Left renal cortex interstitium (tissue), 4 donors: ENCODE measurements at regions not wholly inside any gene's neighbourhood (a gene's known extent, or its start where the extent isn't known, plus 50 kb on each side); places are given as distances from the start of the nearest gene placed in this dataset.

Experiments
- DNase-seq, 4 donors: peaks; one replicate each; pipeline ENCODE4 v3.0.0-alpha.2; 2013; ENCODE audit warnings: low read depth in 4 of 4, low spot score in 2 of 4, missing footprints in 1 of 4

- no peak for DNase-seq
Observed at GRCh38 chr10:47053081-47053798, 142.0 kb downstream of the PTPN20 start.

GRCh38 chr10:47054974-47055373 is 143.7 kb downstream of the PTPN20 start:
- DNase-seq = no peak

- no peak for DNase-seq
Observed at GRCh38 chr10:47055386-47056246, 144.4 kb downstream of the PTPN20 start.

GRCh38 chr10:47056247-47056510 is 145.0 kb downstream of the PTPN20 start:
- no peak for DNase-seq

GRCh38 chr10:47057471-47057870 is 146.2 kb downstream of the PTPN20 start:
- DNase-seq = no peak

- DNase-seq = no peak
Observed at GRCh38 chr10:47058032-47058702, 146.9 kb downstream of the PTPN20 start.

- peak in 3 of 4 donors; percentile 22 to 66 (median 48) for DNase-seq
Observed at GRCh38 chr10:47058961-47059391, 147.7 kb downstream of the PTPN20 start.

GRCh38 chr10:47059606-47060311 is 148.5 kb downstream of the PTPN20 start:
- no peak for DNase-seq

GRCh38 chr10:47060356-47060755 is 149.1 kb downstream of the PTPN20 start:
- DNase-seq = no peak

- no peak for DNase-seq
Observed at GRCh38 chr10:47060993-47061500, 149.8 kb downstream of the PTPN20 start.

- no peak for DNase-seq
Observed at GRCh38 chr10:47061776-47062175, 150.5 kb downstream of the PTPN20 start.

- DNase-seq = no peak
Observed at GRCh38 chr10:47062441-47063200, 151.4 kb downstream of the PTPN20 start.

- no peak for DNase-seq
Observed at GRCh38 chr10:47063858-47064257, 152.6 kb downstream of the PTPN20 start.

GRCh38 chr10:47065903-47066302 is 154.7 kb downstream of the PTPN20 start:
- DNase-seq = no peak

- DNase-seq = no peak
Observed at GRCh38 chr10:47067949-47068940, 157.0 kb downstream of the PTPN20 start.

GRCh38 chr10:47070541-47070940 is 159.3 kb downstream of the PTPN20 start:
- no peak for DNase-seq

- DNase-seq = no peak
Observed at GRCh38 chr10:47071891-47072290, 160.7 kb downstream of the PTPN20 start.

GRCh38 chr10:47073967-47074366 is 162.7 kb downstream of the PTPN20 start:
- no peak for DNase-seq

- DNase-seq = no peak
Observed at GRCh38 chr10:47076949-47077361, 165.7 kb downstream of the PTPN20 start.
